HG03039 (cell line): ENCODE measurements at regions not wholly inside any gene's neighbourhood (a gene's known extent, or its start where the extent isn't known, plus 50 kb on each side); places are given as distances from the start of the nearest gene placed in this dataset.

Experiments
- ATAC-seq: cut with Tn5 transposase; IDR thresholded peaks from one replicate; pipeline ENCODE4 v1.9.1; 2021; ENCODE audit warnings: mild to moderate bottlenecking, moderate library complexity; ENCODE audit not compliant: unreplicated experiment

GRCh38 chr6:74650668-74651067 is 555.2 kb downstream of the COL12A1 start:
- no peak for ATAC-seq

GRCh38 chr6:74646461-74646860 is 559.4 kb downstream of the COL12A1 start:
- no peak for ATAC-seq

- no peak for ATAC-seq
Measured at GRCh38 chr6:74645108-74645849, 560.6 kb downstream of the COL12A1 start.

GRCh38 chr6:74642101-74642500 is 563.8 kb downstream of the COL12A1 start:
- no peak for ATAC-seq

GRCh38 chr6:74638412-74638811 is 567.4 kb downstream of the COL12A1 start:
- ATAC-seq = no peak

- no peak for ATAC-seq
Measured at GRCh38 chr6:74632196-74632875, 573.5 kb downstream of the COL12A1 start.

GRCh38 chr6:74631564-74631963 is 574.3 kb downstream of the COL12A1 start:
- ATAC-seq = no peak

- ATAC-seq = no peak
Measured at GRCh38 chr6:74626288-74626687, 579.6 kb downstream of the COL12A1 start.

- no peak for ATAC-seq
Measured at GRCh38 chr6:74623027-74623426, 582.8 kb downstream of the COL12A1 start.

- no peak for ATAC-seq
Measured at GRCh38 chr6:74611220-74611619, 594.6 kb downstream of the COL12A1 start.

- no peak for ATAC-seq
Measured at GRCh38 chr6:74610352-74610751, 595.5 kb downstream of the COL12A1 start.

GRCh38 chr6:74609871-74610270 is 596.0 kb downstream of the COL12A1 start:
- no peak for ATAC-seq

GRCh38 chr6:74607934-74608333 is 597.9 kb downstream of the COL12A1 start:
- ATAC-seq = no peak

- no peak for ATAC-seq
Measured at GRCh38 chr6:74607468-74607867, 598.4 kb downstream of the COL12A1 start.

- ATAC-seq = no peak
Measured at GRCh38 chr6:74606582-74607071, 599.2 kb downstream of the COL12A1 start.

GRCh38 chr6:74605922-74606581 is 599.8 kb downstream of the COL12A1 start:
- ATAC-seq = no peak

- ATAC-seq = no peak
Measured at GRCh38 chr6:74604279-74604678, 601.6 kb downstream of the COL12A1 start.

GRCh38 chr6:74603322-74604076 is 602.4 kb downstream of the COL12A1 start:
- ATAC-seq = no peak

- no peak for ATAC-seq
Measured at GRCh38 chr6:74602206-74602605, 603.6 kb downstream of the COL12A1 start.

GRCh38 chr6:74598462-74599393 is 607.1 kb downstream of the COL12A1 start:
- peak; percentile 96 for ATAC-seq
